ENCODE measurements at regions not wholly inside any gene's neighbourhood (a gene's known extent, or its start where the extent isn't known, plus 50 kb on each side); places are given as distances from the start of the nearest gene placed in this dataset.
A peak's percentile ranks its signal among the peaks of the same experiment; 100 is the strongest.

GRCh38 chr7:98470485-98471240 is 69.8 kb upstream of the BAIAP2L1 start:
- Histone ChIP-seq H3K4me2 (no peak overlapping the region), H3K36me3 (no peaks in the 10 kb centered on the region), H3K4me3 (no peak overlapping the region), H3K27ac (no peak overlapping the region), H3K9ac (no peak overlapping the region), H4K20me1 (no peaks in the 10 kb centered on the region), H3K9me3 (0 out of 2 replicates have a peak, but pooled peaks cover 4% of the 10 kb centered on the region), H3K4me1 (no peaks in the 10 kb centered on the region), H3K27me3 (no peaks in the 10 kb centered on the region)
- TF ChIP-seq Cebpa-rat (IDR thresholded peaks at IDR 0.05): no peak

- TF ChIP-seq Cebpa-rat (IDR thresholded peaks at IDR 0.05): no peak
- H3K27ac ChIP-seq: no peak overlapping the region
Observed at GRCh38 chr7:98469088-98469487, 68.2 kb upstream of the BAIAP2L1 start.

GRCh38 chr7:98467570-98468312 is 66.9 kb upstream of the BAIAP2L1 start:
- no peak overlapping the region for H3K4me3 ChIP-seq
- H3K9ac ChIP-seq: no peak overlapping the region
- no peaks in the 10 kb centered on the region for H3K36me3 ChIP-seq
- H3K4me2 ChIP-seq: no peak overlapping the region
- no peaks in the 10 kb centered on the region for H3K4me1 ChIP-seq
- H3K27ac ChIP-seq: no peak overlapping the region
- no peaks in the 10 kb centered on the region for H4K20me1 ChIP-seq
- H3K27me3 ChIP-seq: no peaks in the 10 kb centered on the region
- no peak for TF ChIP-seq Cebpa-rat (IDR thresholded peaks at IDR 0.05)
- H3K9me3 ChIP-seq: 0 out of 2 replicates have a peak, but pooled peaks cover 4% of the 10 kb centered on the region

More at GRCh38 chr7:98469088-98469487, 68.2 kb upstream of the BAIAP2L1 start:
- H3K27me3 ChIP-seq: no peaks in the 10 kb centered on the region
- H3K4me2 ChIP-seq: no peak overlapping the region
- no peaks in the 10 kb centered on the region for H3K4me1 ChIP-seq
- 0 out of 2 replicates have a peak, but pooled peaks cover 4% of the 10 kb centered on the region for H3K9me3 ChIP-seq
- no peaks in the 10 kb centered on the region for H4K20me1 ChIP-seq
- H3K36me3 ChIP-seq: no peaks in the 10 kb centered on the region
- no peak overlapping the region for H3K9ac ChIP-seq
- no peak overlapping the region for H3K4me3 ChIP-seq

- H4K20me1 ChIP-seq: no peaks in the 10 kb centered on the region
- 0 out of 2 replicates have a peak, but pooled peaks cover 2% of the 10 kb centered on the region for H3K4me1 ChIP-seq
- no peaks in the 10 kb centered on the region for H3K27me3 ChIP-seq
- H3K9ac ChIP-seq: no peak overlapping the region
- no peak overlapping the region for H3K27ac ChIP-seq
- TF ChIP-seq Cebpa-rat (IDR thresholded peaks at IDR 0.05): no peak
- no peaks in the 10 kb centered on the region for H3K36me3 ChIP-seq
- no peak overlapping the region for H3K4me3 ChIP-seq
- H3K4me2 ChIP-seq: no peak overlapping the region
- 0 out of 2 replicates have a peak, but pooled peaks cover 4% of the 10 kb centered on the region for H3K9me3 ChIP-seq
Observed at GRCh38 chr7:98465022-98465421, 64.1 kb upstream of the BAIAP2L1 start.

- Histone ChIP-seq H3K9ac (no peak overlapping the region), H3K4me3 (no peak overlapping the region), H3K27ac (no peak overlapping the region), H3K4me1 (peaks cover 7% of the 10 kb centered on the region; the same call in 1 of the 2 replicates), H3K9me3 (0 out of 2 replicates have a peak, but pooled peaks cover 4% of the 10 kb centered on the region), H3K36me3 (no peaks in the 10 kb centered on the region), H3K4me2 (no peak overlapping the region), H4K20me1 (no peaks in the 10 kb centered on the region), H3K27me3 (no peaks in the 10 kb centered on the region)
- no peak for TF ChIP-seq Cebpa-rat (IDR thresholded peaks at IDR 0.05)
Observed at GRCh38 chr7:98464558-98464940, 63.7 kb upstream of the BAIAP2L1 start.

- no peaks in the 10 kb centered on the region for H3K27me3 ChIP-seq
- no peak overlapping the region for H3K4me2 ChIP-seq
- H3K9me3 ChIP-seq: no peaks in the 10 kb centered on the region
- H4K20me1 ChIP-seq: no peaks in the 10 kb centered on the region
- no peak overlapping the region for H3K4me3 ChIP-seq
- peaks cover 12% of the 10 kb centered on the region; the same call in 1 of the 2 replicates for H3K4me1 ChIP-seq
- H3K36me3 ChIP-seq: no peaks in the 10 kb centered on the region
- H3K9ac ChIP-seq: no peak overlapping the region
- H3K27ac ChIP-seq: no peak overlapping the region
- TF ChIP-seq Cebpa-rat (IDR thresholded peaks at IDR 0.05): no peak
Observed at GRCh38 chr7:98463837-98464557, 63.1 kb upstream of the BAIAP2L1 start.

GRCh38 chr7:98462911-98463633 is 62.2 kb upstream of the BAIAP2L1 start:
- Histone ChIP-seq H4K20me1 (no peaks in the 10 kb centered on the region), H3K27me3 (no peaks in the 10 kb centered on the region), H3K9ac (no peak overlapping the region), H3K4me2 (no peak overlapping the region), H3K9me3 (no peaks in the 10 kb centered on the region), H3K4me3 (no peak overlapping the region), H3K36me3 (no peaks in the 10 kb centered on the region), H3K27ac (no peak overlapping the region), H3K4me1 (peaks cover 19% of the 10 kb centered on the region)
- TF ChIP-seq Cebpa-rat (IDR thresholded peaks at IDR 0.05): no peak

GRCh38 chr7:98460902-98461301 is 60.0 kb upstream of the BAIAP2L1 start:
- Histone ChIP-seq H3K4me1 (peaks cover 38% of the 10 kb centered on the region), H3K4me2 (no peak overlapping the region), H3K4me3 (no peak overlapping the region), H3K27ac (no peak overlapping the region), H3K36me3 (no peaks in the 10 kb centered on the region), H3K9me3 (no peaks in the 10 kb centered on the region), H3K27me3 (no peaks in the 10 kb centered on the region), H3K9ac (no peak overlapping the region), H4K20me1 (no peaks in the 10 kb centered on the region)
- TF ChIP-seq Cebpa-rat (IDR thresholded peaks at IDR 0.05): no peak

- H3K36me3 ChIP-seq: no peaks in the 10 kb centered on the region
- no peaks in the 10 kb centered on the region for H3K27me3 ChIP-seq
- no peak for TF ChIP-seq Cebpa-rat (IDR thresholded peaks at IDR 0.05)
- peaks cover 38% of the 10 kb centered on the region for H3K4me1 ChIP-seq
- H3K4me3 ChIP-seq: no peak overlapping the region
- no peak overlapping the region for H3K9ac ChIP-seq
- H3K27ac ChIP-seq: no peak overlapping the region
- H4K20me1 ChIP-seq: no peaks in the 10 kb centered on the region
- H3K9me3 ChIP-seq: no peaks in the 10 kb centered on the region
- peak overlapping the region; percentile 27 for H3K4me2 ChIP-seq
Observed at GRCh38 chr7:98459529-98459928, 58.6 kb upstream of the BAIAP2L1 start.
